A549 (cell line): ENCODE measurements at regions not wholly inside any gene's neighbourhood (a gene's known extent, or its start where the extent isn't known, plus 50 kb on each side); places are given as distances from the start of the nearest gene placed in this dataset.

Experiments
- ATAC-seq, 2 experiments: fragments of 200-7000 bp in 1 of 2; fragments of >200 bp in 1 of 2; cut with Nextera tagmentation in 1 of 2; cut with Tn5 transposase in 1 of 2; 3 replicates each; pipeline versions ENCODE4 v1.8.0 to v1.9.1; 2018 to 2020; ENCODE audit warnings: mild to moderate bottlenecking in 1 of 2, moderate library complexity in 1 of 2
- CTCF ChIA-PET: fragments of 300-600 bp; sonication (Branson Sonifier 250); formaldehyde crosslinking; extraction: SDS; loops from one replicate; lab custom pipeline; 2021; ENCODE audit warnings: antibody characterized with exemption, inconsistent platforms; lab: Yijun Ruan, JAX
- POLR2A ChIA-PET: fragments of 350-600 bp; formaldehyde crosslinking; extraction: SDS; loops from one replicate; lab custom pipeline; 2021; ENCODE audit warnings: antibody characterized with exemption, inconsistent platforms; lab: Yijun Ruan, JAX
- DNase-seq, 2 experiments: peaks; one replicate each; pipeline versions ENCODE4 v3.0.0 to v3.0.0-alpha.2; 2011 to 2016; ENCODE audit warnings: low read depth in 1 of 2, low spot score in 1 of 2
- FAIRE-seq: peaks from 2 replicates; lab custom pipeline; 2011; peaks lifted over from hg19 to GRCh38; lab: Jason Lieb, UNC
- H3K27ac ChIP-seq, 2 experiments: fragments of >200 bp; sonication (Bioruptor Twin); formaldehyde crosslinking; 3 replicates each; pipeline ENCODE4 v1.5.1; 2016 to 2017
- H3K4me1 ChIP-seq: fragments of >200 bp; sonication (Bioruptor Twin); formaldehyde crosslinking; 3 replicates; pipeline ENCODE4 v1.6.1; 2016
- H3K4me2 ChIP-seq: fragments of >200 bp; sonication (Bioruptor Twin); formaldehyde crosslinking; 3 replicates; pipeline ENCODE4 v1.6.1; 2016
- H3K4me3 ChIP-seq: fragments of >200 bp; sonication (Bioruptor Twin); formaldehyde crosslinking; 3 replicates; pipeline ENCODE4 v1.5.1; 2016
- H3K9me3 ChIP-seq: fragments of >200 bp; sonication (Bioruptor Twin); formaldehyde crosslinking; 3 replicates; pipeline ENCODE4 v1.6.1; 2016
- BCL3 ChIP-seq: fragments of >200 bp; sonication (Bioruptor Twin); formaldehyde crosslinking; IDR thresholded peaks from 3 replicates; pipeline ENCODE4 v1.6.1; 2016
- BHLHE40 ChIP-seq: IDR thresholded peaks from 2 replicates; pipeline ENCODE4 v1.6.1; 2012; ENCODE audit warnings: low read depth, low read length, inconsistent platforms
- CBX2 ChIP-seq: fragments of 200-600 bp; sonication (generic); IDR thresholded peaks from 2 replicates; pipeline ENCODE4 v1.6.1; 2016; ENCODE audit warnings: low read depth, mild to moderate bottlenecking, borderline replicate concordance
- E2F6 ChIP-seq: IDR thresholded peaks from 2 replicates; pipeline ENCODE4 v1.6.1; 2012; ENCODE audit warnings: low read depth, borderline replicate concordance
- FOSL2 ChIP-seq, 2 experiments: fragments of 450-650 bp in 1 of 2; fragments of >200 bp in 1 of 2; sonication (Bioruptor Twin) in 1 of 2; formaldehyde crosslinking; IDR thresholded peaks; 2 replicates each; pipeline versions ENCODE4 v1.5.0 to v1.6.1; 2016 to 2020; ENCODE audit warnings: mild to moderate bottlenecking in 1 of 2, moderate library complexity in 1 of 2
- GATA3 ChIP-seq: IDR thresholded peaks from 2 replicates; pipeline ENCODE4 v1.6.1; 2012; ENCODE audit warnings: borderline replicate concordance
- HEYL ChIP-seq: fragments of 250-450 bp; sonication (Bioruptor Pico); IDR thresholded peaks from 2 replicates; pipeline ENCODE4 v1.8.0; 2021; ENCODE audit warnings: mild to moderate bottlenecking, moderate library complexity
- HMGXB4 ChIP-seq: fragments of 250-450 bp; sonication (Bioruptor Pico); IDR thresholded peaks from 2 replicates; pipeline ENCODE4 v1.5.0; 2021; ENCODE audit warnings: mild to moderate bottlenecking, moderate library complexity, borderline replicate concordance
- KDM1A ChIP-seq: fragments of 200-600 bp; sonication (generic); IDR thresholded peaks from 2 replicates; pipeline ENCODE4 v1.6.1; 2016; ENCODE audit warnings: low read depth, mild to moderate bottlenecking
- KDM5A ChIP-seq: fragments of 200-600 bp; sonication (generic); IDR thresholded peaks from 2 replicates; pipeline ENCODE4 v1.6.1; 2016; ENCODE audit warnings: antibody characterized with exemption, mild to moderate bottlenecking
- MAFK ChIP-seq: fragments of 450-650 bp; IDR thresholded peaks from 2 replicates; pipeline ENCODE4 v1.6.1; 2014; ENCODE audit not compliant: partially characterized antibody
- NFE2L2 ChIP-seq: fragments of 150-350 bp; conservative IDR thresholded peaks from 2 replicates; pipeline ENCODE4 v1.6.1; 2014; ENCODE audit warnings: low read length
- NR3C1 ChIP-seq: fragments of >200 bp; sonication (Bioruptor Twin); formaldehyde crosslinking; IDR thresholded peaks from 3 replicates; pipeline ENCODE4 v1.6.1; 2017
- PHF8 ChIP-seq: fragments of 200-600 bp; sonication (generic); IDR thresholded peaks from 2 replicates; pipeline ENCODE4 v1.6.1; 2016; ENCODE audit warnings: low read depth, mild to moderate bottlenecking, antibody characterized with exemption, moderate library complexity, borderline replicate concordance
- RARB ChIP-seq: fragments of 250-450 bp; sonication (Bioruptor Pico); IDR thresholded peaks from 2 replicates; pipeline ENCODE4 v1.8.0; 2021; ENCODE audit warnings: mild to moderate bottlenecking, moderate library complexity
- RNF2 ChIP-seq: fragments of 200-600 bp; sonication (generic); IDR thresholded peaks from 2 replicates; pipeline ENCODE4 v1.6.1; 2016; ENCODE audit warnings: low read depth, mild to moderate bottlenecking, antibody characterized with exemption, moderate library complexity, borderline replicate concordance
- SMC3 ChIP-seq: fragments of >200 bp; sonication (Bioruptor Twin); formaldehyde crosslinking; IDR thresholded peaks from 3 replicates; pipeline ENCODE4 v1.6.1; 2018; ENCODE audit warnings: inconsistent platforms
- SREBF2 ChIP-seq: fragments of 450-650 bp; IDR thresholded peaks from 2 replicates; pipeline ENCODE4 v1.6.1; 2014; ENCODE audit warnings: mild to moderate bottlenecking, moderate library complexity
- TFCP2L1 ChIP-seq: fragments of 250-450 bp; sonication (Bioruptor Pico); IDR thresholded peaks from 2 replicates; pipeline ENCODE4 v1.5.0; 2021; ENCODE audit warnings: mild to moderate bottlenecking
- ZFP36 ChIP-seq: fragments of 450-650 bp; IDR thresholded peaks from 2 replicates; pipeline ENCODE4 v1.6.1; 2014; ENCODE audit warnings: borderline replicate concordance; ENCODE audit not compliant: partially characterized antibody
- ZSCAN20 ChIP-seq: fragments of 250-450 bp; sonication (Bioruptor Pico); IDR thresholded peaks from 2 replicates; pipeline ENCODE4 v1.8.0; 2022; ENCODE audit warnings: mild to moderate bottlenecking, moderate library complexity
- WGBS: methylation state at CpG from one replicate; pipeline ENCODE4 v1.1.6; 2017; ENCODE audit errors: missing lambda C conversion rate; 5-methylcytosine and 5-hydroxymethylcytosine counted together
- TF ChIP-seq, protein P1 (sequence below): fragments of >200 bp; sonication (Bioruptor Twin); formaldehyde crosslinking; IDR thresholded peaks from 3 replicates; pipeline ENCODE4 v1.5.1; 2016
- TF ChIP-seq, protein P2 (sequence below): fragments of 200-600 bp; sonication (generic); IDR thresholded peaks from 2 replicates; pipeline ENCODE4 v1.6.1; 2016; ENCODE audit warnings: antibody characterized with exemption, mild to moderate bottlenecking, moderate library complexity
- TF ChIP-seq, protein P3 (sequence below): fragments of 250-450 bp; sonication (Bioruptor Pico); IDR thresholded peaks from 2 replicates; pipeline ENCODE4 v1.5.0; 2020; ENCODE audit warnings: low read depth, mild to moderate bottlenecking, moderate library complexity

- TF ChIP-seq, protein P1, sequence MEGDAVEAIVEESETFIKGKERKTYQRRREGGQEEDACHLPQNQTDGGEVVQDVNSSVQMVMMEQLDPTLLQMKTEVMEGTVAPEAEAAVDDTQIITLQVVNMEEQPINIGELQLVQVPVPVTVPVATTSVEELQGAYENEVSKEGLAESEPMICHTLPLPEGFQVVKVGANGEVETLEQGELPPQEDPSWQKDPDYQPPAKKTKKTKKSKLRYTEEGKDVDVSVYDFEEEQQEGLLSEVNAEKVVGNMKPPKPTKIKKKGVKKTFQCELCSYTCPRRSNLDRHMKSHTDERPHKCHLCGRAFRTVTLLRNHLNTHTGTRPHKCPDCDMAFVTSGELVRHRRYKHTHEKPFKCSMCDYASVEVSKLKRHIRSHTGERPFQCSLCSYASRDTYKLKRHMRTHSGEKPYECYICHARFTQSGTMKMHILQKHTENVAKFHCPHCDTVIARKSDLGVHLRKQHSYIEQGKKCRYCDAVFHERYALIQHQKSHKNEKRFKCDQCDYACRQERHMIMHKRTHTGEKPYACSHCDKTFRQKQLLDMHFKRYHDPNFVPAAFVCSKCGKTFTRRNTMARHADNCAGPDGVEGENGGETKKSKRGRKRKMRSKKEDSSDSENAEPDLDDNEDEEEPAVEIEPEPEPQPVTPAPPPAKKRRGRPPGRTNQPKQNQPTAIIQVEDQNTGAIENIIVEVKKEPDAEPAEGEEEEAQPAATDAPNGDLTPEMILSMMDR: no peak
- TF ChIP-seq KDM5A (no peak), BCL3 (no peak), PHF8 (no peak), TFCP2L1 (no peak), GATA3 (no peak), KDM1A (no peak), HEYL (CRISPR knock-in tag) (no peak), NR3C1 (no peak)
- TF ChIP-seq, protein P2, sequence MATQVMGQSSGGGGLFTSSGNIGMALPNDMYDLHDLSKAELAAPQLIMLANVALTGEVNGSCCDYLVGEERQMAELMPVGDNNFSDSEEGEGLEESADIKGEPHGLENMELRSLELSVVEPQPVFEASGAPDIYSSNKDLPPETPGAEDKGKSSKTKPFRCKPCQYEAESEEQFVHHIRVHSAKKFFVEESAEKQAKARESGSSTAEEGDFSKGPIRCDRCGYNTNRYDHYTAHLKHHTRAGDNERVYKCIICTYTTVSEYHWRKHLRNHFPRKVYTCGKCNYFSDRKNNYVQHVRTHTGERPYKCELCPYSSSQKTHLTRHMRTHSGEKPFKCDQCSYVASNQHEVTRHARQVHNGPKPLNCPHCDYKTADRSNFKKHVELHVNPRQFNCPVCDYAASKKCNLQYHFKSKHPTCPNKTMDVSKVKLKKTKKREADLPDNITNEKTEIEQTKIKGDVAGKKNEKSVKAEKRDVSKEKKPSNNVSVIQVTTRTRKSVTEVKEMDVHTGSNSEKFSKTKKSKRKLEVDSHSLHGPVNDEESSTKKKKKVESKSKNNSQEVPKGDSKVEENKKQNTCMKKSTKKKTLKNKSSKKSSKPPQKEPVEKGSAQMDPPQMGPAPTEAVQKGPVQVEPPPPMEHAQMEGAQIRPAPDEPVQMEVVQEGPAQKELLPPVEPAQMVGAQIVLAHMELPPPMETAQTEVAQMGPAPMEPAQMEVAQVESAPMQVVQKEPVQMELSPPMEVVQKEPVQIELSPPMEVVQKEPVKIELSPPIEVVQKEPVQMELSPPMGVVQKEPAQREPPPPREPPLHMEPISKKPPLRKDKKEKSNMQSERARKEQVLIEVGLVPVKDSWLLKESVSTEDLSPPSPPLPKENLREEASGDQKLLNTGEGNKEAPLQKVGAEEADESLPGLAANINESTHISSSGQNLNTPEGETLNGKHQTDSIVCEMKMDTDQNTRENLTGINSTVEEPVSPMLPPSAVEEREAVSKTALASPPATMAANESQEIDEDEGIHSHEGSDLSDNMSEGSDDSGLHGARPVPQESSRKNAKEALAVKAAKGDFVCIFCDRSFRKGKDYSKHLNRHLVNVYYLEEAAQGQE: no peak
Observed at GRCh38 chr5:108579236-108579635, 168.5 kb upstream of the FER start (continued).

DNA sequence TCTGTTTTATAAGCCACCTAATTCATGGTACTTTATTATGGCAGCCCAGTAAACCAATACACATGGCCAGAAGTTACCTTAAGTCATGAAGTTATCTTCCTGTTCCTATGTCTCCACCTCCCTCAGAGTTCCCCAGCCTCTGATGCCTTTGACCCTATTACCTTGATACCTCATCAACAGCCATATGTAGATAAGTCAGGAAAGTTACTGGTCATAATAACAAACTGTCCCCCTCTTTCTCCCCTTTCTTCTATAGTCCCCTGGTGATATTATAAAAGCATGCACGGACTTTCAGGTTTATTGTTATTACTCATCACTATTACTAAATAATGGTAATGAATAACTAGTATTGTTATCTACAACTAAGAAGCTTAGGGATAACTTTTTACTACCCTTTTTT is 168.9 kb upstream of the FER start:
- no peak overlapping the region for H3K27ac ChIP-seq
- H3K4me3 ChIP-seq: no peak overlapping the region
- TF ChIP-seq SMC3 (no peak), RNF2 (no peak), CBX2 (no peak), NFE2L2 (no peak), HMGXB4 (no peak), MAFK (no peak)
- no peak overlapping the region for H3K4me2 ChIP-seq
- no peak for FAIRE-seq
- ChIA-PET CTCF (no interaction called here), POLR2A (no interaction called here)
- DNase-seq: no peak
- no peaks in the 10 kb centered on the region for H3K4me1 ChIP-seq
- WGBS: 2% methylated on average over 1 of the region's 1 CpG
- ATAC-seq: no peak
- H3K9me3 ChIP-seq: no peaks in the 10 kb centered on the region

DNA sequence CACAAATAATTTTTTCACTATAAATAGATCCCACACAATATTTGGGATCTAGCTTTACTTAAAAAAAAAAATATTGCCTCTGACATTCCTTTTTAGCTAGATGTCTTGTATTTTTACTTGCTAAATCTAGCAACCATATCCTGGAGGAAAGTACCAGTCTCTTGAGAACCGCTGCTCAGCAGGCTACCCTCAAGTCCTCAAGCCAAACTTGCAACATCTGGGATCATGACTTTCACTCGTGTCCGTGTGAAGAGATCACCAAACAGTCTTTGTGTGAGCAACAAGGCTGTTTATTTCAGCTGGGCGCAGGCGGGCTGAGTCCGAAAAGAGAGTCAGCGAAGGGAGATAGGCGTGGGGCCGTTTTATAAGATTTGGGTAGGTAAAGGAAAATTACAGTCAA is 180.3 kb upstream of the FER start:
- ChIA-PET CTCF (no interaction called here), POLR2A (no interaction called here)
- no peak for FAIRE-seq
- H3K4me1 ChIP-seq: no peaks in the 10 kb centered on the region
- H3K27ac ChIP-seq: no peak overlapping the region
- 48% methylated on average over 9 of the region's 9 CpGs for WGBS
- no peak overlapping the region for H3K4me2 ChIP-seq
- no peak for DNase-seq
- no peak for ATAC-seq
- H3K9me3 ChIP-seq: no peaks in the 10 kb centered on the region
- no peak overlapping the region for H3K4me3 ChIP-seq
- TF ChIP-seq, protein P3, sequence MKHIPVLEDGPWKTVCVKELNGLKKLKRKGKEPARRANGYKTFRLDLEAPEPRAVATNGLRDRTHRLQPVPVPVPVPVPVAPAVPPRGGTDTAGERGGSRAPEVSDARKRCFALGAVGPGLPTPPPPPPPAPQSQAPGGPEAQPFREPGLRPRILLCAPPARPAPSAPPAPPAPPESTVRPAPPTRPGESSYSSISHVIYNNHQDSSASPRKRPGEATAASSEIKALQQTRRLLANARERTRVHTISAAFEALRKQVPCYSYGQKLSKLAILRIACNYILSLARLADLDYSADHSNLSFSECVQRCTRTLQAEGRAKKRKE (CRISPR knock-in tag): no peak
- TF ChIP-seq BHLHE40 (no peak), GATA3 (no peak), SREBF2 (no peak), FOSL2 (IDR thresholded peaks at IDR 0.05) (no peak), FOSL2 (CRISPR knock-in tag; IDR thresholded peaks at IDR 0.05) (no peak), HEYL (CRISPR knock-in tag) (no peak), ZFP36 (no peak), HMGXB4 (no peak), RARB (CRISPR knock-in tag) (no peak), ZSCAN20 (CRISPR knock-in tag) (no peak), E2F6 (no peak)
